CD14-positive monocyte (primary cell): ENCODE measurements at regions not wholly inside any gene's neighbourhood (a gene's known extent, or its start where the extent isn't known, plus 50 kb on each side); places are given as distances from the start of the nearest gene placed in this dataset.

Source experiments
- DNase-seq, 3 donors: peaks; one replicate each; pipeline ENCODE4 v3.0.0-alpha.2; 2011 to 2022
- H2AFZ ChIP-seq: 2 replicates; pipeline ENCODE4 v1.6.0; 2012; ENCODE audit warnings: mild to moderate bottlenecking, low read depth, low read length, inconsistent platforms; ENCODE audit not compliant: insufficient read depth, poor library complexity, severe bottlenecking
- H3K27ac ChIP-seq, 2 donors: 1 replicate in 1 of 2; 2 replicates in 1 of 2; pipeline ENCODE4 v1.5.1; 2012 to 2013; ENCODE audit warnings: low read length in 2 of 2, control low read depth in 1 of 2, inconsistent platforms in 1 of 2, low read depth in 1 of 2, mild to moderate bottlenecking in 1 of 2
- H3K27me3 ChIP-seq, 2 donors: one replicate each; pipeline versions ENCODE4 v1.6.0 to v1.6.1; 2011 to 2013; ENCODE audit warnings: low read length in 2 of 2; ENCODE audit not compliant: control insufficient read depth in 2 of 2, insufficient read depth in 2 of 2
- H3K36me3 ChIP-seq, 2 donors: replicated peaks in 1 of 2; 1 replicate in 1 of 2; 2 replicates in 1 of 2; pipeline versions ENCODE4 v1.5.1 to v1.6.1; 2012 to 2013; ENCODE audit warnings: low read length in 2 of 2, control low read depth in 1 of 2, inconsistent platforms in 1 of 2, mild to moderate bottlenecking in 1 of 2; ENCODE audit not compliant: insufficient read depth in 2 of 2, control insufficient read depth in 1 of 2
- H3K4me1 ChIP-seq, 2 donors: 1 replicate in 1 of 2; 2 replicates in 1 of 2; pipeline versions ENCODE4 v1.5.1 to v1.6.1; 2012 to 2013; ENCODE audit warnings: low read length in 2 of 2, control low read depth in 1 of 2, inconsistent platforms in 1 of 2, mild to moderate bottlenecking in 1 of 2, moderate library complexity in 1 of 2; ENCODE audit not compliant: insufficient read depth in 2 of 2, control insufficient read depth in 1 of 2
- H3K4me2 ChIP-seq: replicated peaks from 2 replicates; pipeline ENCODE3; 2012; ENCODE audit warnings: low read length, moderate library complexity, mild to moderate bottlenecking; ENCODE audit not compliant: poor library complexity, severe bottlenecking; ENCODE audit errors: extremely low read depth
- H3K4me3 ChIP-seq, 3 experiments: fragments of 200-600 bp in 1 of 3; sonication (generic) in 1 of 3; replicated peaks in 1 of 3; 1 replicate in 2 of 3; 2 replicates in 1 of 3; pipeline ENCODE4 v1.5.1; 2011 to 2013; ENCODE audit warnings: low read length in 3 of 3, mild to moderate bottlenecking in 3 of 3, control low read depth in 2 of 3, low read depth in 2 of 3, inconsistent platforms in 1 of 3, moderate library complexity in 1 of 3
- H3K79me2 ChIP-seq: 2 replicates; pipeline ENCODE4 v1.6.0; 2012; ENCODE audit warnings: mild to moderate bottlenecking, control low read depth, inconsistent platforms, low read length, moderate library complexity; ENCODE audit not compliant: insufficient read depth
- H3K9ac ChIP-seq: 2 replicates; pipeline ENCODE4 v1.6.0; 2017; ENCODE audit warnings: low read length, mild to moderate bottlenecking; ENCODE audit not compliant: insufficient read depth, poor library complexity, severe bottlenecking
- H3K9me3 ChIP-seq, 2 donors: replicated peaks in 1 of 2; 1 replicate in 1 of 2; 2 replicates in 1 of 2; pipeline versions ENCODE4 v1.5.1 to v1.6.1; 2012 to 2013; ENCODE audit warnings: low read length in 2 of 2, control low read depth in 1 of 2; ENCODE audit not compliant: control insufficient read depth in 1 of 2, insufficient read depth in 1 of 2
- H4K20me1 ChIP-seq: 2 replicates; pipeline ENCODE4 v1.6.0; 2012; ENCODE audit warnings: mild to moderate bottlenecking, low read length, control low read depth, moderate library complexity; ENCODE audit not compliant: insufficient read depth
- H3K27ac Mint-ChIP-seq, 7 donors: one replicate each; pipeline ENCODE4 v1.8.0; 2020; ENCODE audit warnings: mild to moderate bottlenecking in 7 of 7, mixed read lengths in 7 of 7, moderate library complexity in 6 of 7, inconsistent platforms in 2 of 7
- H3K27me3 Mint-ChIP-seq, 3 donors: one replicate each; pipeline ENCODE4 v1.8.0; 2021 to 2022; ENCODE audit warnings: low read depth in 3 of 3, mild to moderate bottlenecking in 3 of 3, mixed read lengths in 3 of 3, moderate library complexity in 3 of 3, inconsistent platforms in 1 of 3
- H3K36me3 Mint-ChIP-seq, 2 donors: one replicate each; pipeline ENCODE4 v1.8.0; 2020; ENCODE audit warnings: mixed read lengths in 2 of 2, inconsistent platforms in 1 of 2, mild to moderate bottlenecking in 1 of 2
- H3K4me1 Mint-ChIP-seq: one replicate; pipeline ENCODE4 v1.8.0; 2020; ENCODE audit warnings: mild to moderate bottlenecking, mixed read lengths
- H3K4me3 Mint-ChIP-seq, 2 donors: one replicate each; pipeline ENCODE4 v1.8.0; 2020; ENCODE audit warnings: mild to moderate bottlenecking in 2 of 2, mixed read lengths in 2 of 2, moderate library complexity in 1 of 2
- H3K9me3 Mint-ChIP-seq, 7 donors: one replicate each; pipeline ENCODE4 v1.8.0; 2020 to 2022; ENCODE audit warnings: mixed read lengths in 7 of 7, mild to moderate bottlenecking in 6 of 7, moderate library complexity in 6 of 7, inconsistent platforms in 2 of 7
- WGBS: methylation state at CpG from one replicate; pipeline ENCODE4 v1.1.5; 2013; ENCODE audit warnings: missing lambda C conversion rate; ENCODE audit not compliant: insufficient coverage; 5-methylcytosine and 5-hydroxymethylcytosine counted together
- intact Hi-C, 2 donors: fragments of 100-400 bp; cut with micrococcal nuclease; formaldehyde crosslinking; loops; one replicate each; pipeline versions ENCODE4 v1.15.0 to v1.15.1; 2023
- TF ChIP-seq, protein P1 (sequence below): fragments of 200-600 bp; IDR thresholded peaks from one replicate; pipeline ENCODE4 v1.8.0; 2022; ENCODE audit warnings: antibody characterized with exemption, mild to moderate bottlenecking

DNA sequence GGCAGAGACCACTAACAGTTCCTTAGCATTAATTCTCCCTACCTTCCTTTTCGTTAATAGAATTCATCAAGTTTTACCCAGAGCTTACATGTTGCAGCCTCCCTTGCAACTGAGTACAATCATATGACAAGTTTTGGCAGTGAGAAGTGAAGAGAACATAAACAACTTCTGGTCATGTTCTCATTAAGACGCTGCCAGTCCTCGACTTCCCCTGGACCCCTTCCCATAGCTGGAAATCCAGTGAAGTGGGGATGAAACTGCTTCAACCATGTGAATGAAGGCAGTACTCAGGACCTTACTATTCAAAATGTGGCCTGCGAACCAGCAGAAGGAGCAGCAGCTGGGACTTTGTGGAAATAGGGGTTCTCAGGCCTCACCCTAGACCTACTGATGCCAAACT, 133.9 kb downstream of the SPTSSA start:
- H3K36me3 ChIP-seq = no peaks in the 10 kb centered on the region
- H3K27ac ChIP-seq = no peak overlapping the region
- peaks cover 6% of the 10 kb centered on the region for H3K4me1 Mint-ChIP-seq
- H4K20me1 ChIP-seq = no peaks in the 10 kb centered on the region
- H3K4me1 ChIP-seq = no peaks in the 10 kb centered on the region
- no peak for DNase-seq
- H2AFZ ChIP-seq = no peak overlapping the region
- H3K79me2 ChIP-seq = no peaks in the 10 kb centered on the region
- H3K4me2 ChIP-seq = no peak overlapping the region
- no peaks in the 10 kb centered on the region for H3K27me3 ChIP-seq
- H3K36me3 Mint-ChIP-seq = no peaks in the 10 kb centered on the region
- H3K9me3 Mint-ChIP-seq = no peaks in the 10 kb centered on the region
- H3K9ac ChIP-seq = no peak overlapping the region
- H3K9me3 ChIP-seq = no peaks in the 10 kb centered on the region
- no peaks in the 10 kb centered on the region for H3K27me3 Mint-ChIP-seq
- intact Hi-C loops = loop anchor here in 1 of 2 donors (10.0 kb wide), 1 partner anchor 493 kb away; no protein-coding TSS in a partner anchor
- no CpG with 5 or more reads among the region's 4 CpGs for WGBS
- H3K27ac Mint-ChIP-seq = no peak overlapping the region
- TF ChIP-seq, protein P1, sequence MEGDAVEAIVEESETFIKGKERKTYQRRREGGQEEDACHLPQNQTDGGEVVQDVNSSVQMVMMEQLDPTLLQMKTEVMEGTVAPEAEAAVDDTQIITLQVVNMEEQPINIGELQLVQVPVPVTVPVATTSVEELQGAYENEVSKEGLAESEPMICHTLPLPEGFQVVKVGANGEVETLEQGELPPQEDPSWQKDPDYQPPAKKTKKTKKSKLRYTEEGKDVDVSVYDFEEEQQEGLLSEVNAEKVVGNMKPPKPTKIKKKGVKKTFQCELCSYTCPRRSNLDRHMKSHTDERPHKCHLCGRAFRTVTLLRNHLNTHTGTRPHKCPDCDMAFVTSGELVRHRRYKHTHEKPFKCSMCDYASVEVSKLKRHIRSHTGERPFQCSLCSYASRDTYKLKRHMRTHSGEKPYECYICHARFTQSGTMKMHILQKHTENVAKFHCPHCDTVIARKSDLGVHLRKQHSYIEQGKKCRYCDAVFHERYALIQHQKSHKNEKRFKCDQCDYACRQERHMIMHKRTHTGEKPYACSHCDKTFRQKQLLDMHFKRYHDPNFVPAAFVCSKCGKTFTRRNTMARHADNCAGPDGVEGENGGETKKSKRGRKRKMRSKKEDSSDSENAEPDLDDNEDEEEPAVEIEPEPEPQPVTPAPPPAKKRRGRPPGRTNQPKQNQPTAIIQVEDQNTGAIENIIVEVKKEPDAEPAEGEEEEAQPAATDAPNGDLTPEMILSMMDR = no peak
- H3K4me3 ChIP-seq = no peak overlapping the region
- H3K4me3 Mint-ChIP-seq = no peak overlapping the region

DNA sequence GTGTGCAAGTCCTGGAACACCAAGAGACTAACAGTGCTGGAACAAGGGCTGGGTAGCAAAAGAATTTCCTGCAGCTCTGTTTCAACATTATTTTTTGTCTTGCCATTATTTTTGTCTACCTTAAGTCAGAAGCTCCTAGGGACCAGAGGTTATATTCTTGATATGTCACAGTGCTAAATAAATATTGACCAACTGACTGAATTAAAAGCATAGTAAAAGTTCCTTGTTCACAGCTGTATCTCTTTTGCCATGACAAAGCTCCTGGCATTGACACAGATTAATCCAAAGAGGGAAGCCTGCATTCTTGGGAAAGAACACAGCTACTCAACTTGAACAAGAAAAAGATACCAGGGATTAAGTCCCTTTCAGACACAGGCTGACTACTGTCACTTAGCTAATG, 136.5 kb downstream of the SPTSSA start:
- Histone ChIP-seq H3K9ac (no peak overlapping the region), H3K4me3 (no peak overlapping the region), H3K4me1 (no peaks in the 10 kb centered on the region), H3K4me2 (no peak overlapping the region), H3K9me3 (no peaks in the 10 kb centered on the region), H3K27me3 (no peaks in the 10 kb centered on the region), H2AFZ (no peak overlapping the region), H3K27ac (no peak overlapping the region), H3K79me2 (no peaks in the 10 kb centered on the region), H3K36me3 (no peaks in the 10 kb centered on the region), H4K20me1 (no peaks in the 10 kb centered on the region)
- H3K36me3 Mint-ChIP-seq = no peaks in the 10 kb centered on the region
- DNase-seq = no peak
- intact Hi-C loops = loop anchor here in 1 of 2 donors (10.0 kb wide), 1 partner anchor 491 kb away; no protein-coding TSS in a partner anchor
- no peak overlapping the region for H3K4me3 Mint-ChIP-seq
- H3K27ac Mint-ChIP-seq = no peak overlapping the region
- H3K4me1 Mint-ChIP-seq = peaks cover 4% of the 10 kb centered on the region
- H3K9me3 Mint-ChIP-seq = no peaks in the 10 kb centered on the region
- peaks cover 2 to 6% (median 4%) of the 10 kb centered on the region in 3 donors for H3K27me3 Mint-ChIP-seq
- TF ChIP-seq, protein P1 = no peak
